HG03095 (cell line): ENCODE measurements at regions not wholly inside any gene's neighbourhood (a gene's known extent, or its start where the extent isn't known, plus 50 kb on each side); places are given as distances from the start of the nearest gene placed in this dataset.

ENCODE experiments used
- ATAC-seq: cut with Tn5 transposase; IDR thresholded peaks from one replicate; pipeline ENCODE4 v1.9.1; 2021; ENCODE audit warnings: moderate library complexity; ENCODE audit not compliant: unreplicated experiment

DNA sequence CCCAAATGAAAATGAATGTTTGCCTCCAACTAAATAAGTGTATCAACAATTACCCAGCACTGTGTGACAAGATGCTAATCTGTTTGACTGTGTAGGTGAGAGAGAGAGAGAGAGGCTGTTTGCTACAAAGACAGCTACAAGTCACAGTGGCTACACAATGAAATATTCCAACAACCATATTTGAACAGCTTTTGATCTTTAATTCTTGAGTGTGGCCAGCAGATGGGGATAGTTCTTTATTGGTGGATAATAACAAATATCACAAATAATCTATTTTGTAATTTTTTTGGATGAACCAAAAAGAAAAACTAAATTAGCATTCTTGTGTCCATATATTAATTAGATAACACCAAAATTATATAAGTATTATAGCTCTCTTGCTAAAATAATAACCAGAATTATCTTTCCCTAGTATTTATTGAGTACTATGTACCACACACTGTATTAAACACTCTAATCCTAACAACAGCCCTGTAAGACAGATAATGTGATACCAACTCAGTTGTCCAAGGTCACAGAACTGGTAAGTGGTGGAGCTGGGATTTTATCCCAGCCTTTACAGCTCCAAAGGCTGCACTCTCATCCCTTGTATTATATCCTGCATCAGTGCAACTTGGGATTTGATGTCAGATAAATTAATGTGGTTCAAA, 61.9 kb upstream of the C3orf80 start:
- ATAC-seq: no peak

DNA sequence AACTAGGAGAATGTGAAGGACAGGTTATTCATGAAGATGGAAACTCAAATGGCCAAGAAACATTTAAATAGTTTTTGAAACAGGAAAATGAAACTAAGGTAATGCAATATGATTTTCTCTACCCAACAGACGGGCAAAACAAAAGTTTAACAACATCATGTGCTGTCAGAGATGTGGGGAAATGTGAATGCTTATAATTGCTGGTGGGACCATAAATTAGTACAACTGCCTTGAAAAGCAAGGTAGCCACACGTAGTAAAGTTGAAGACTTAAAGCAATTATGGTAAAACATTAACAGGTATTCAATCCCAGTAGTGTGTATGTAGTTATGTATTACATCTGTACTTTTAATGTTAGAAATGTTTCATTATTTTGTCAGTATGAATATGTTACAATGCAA, 57.0 kb upstream of the C3orf80 start:
- ATAC-seq: no peak

DNA sequence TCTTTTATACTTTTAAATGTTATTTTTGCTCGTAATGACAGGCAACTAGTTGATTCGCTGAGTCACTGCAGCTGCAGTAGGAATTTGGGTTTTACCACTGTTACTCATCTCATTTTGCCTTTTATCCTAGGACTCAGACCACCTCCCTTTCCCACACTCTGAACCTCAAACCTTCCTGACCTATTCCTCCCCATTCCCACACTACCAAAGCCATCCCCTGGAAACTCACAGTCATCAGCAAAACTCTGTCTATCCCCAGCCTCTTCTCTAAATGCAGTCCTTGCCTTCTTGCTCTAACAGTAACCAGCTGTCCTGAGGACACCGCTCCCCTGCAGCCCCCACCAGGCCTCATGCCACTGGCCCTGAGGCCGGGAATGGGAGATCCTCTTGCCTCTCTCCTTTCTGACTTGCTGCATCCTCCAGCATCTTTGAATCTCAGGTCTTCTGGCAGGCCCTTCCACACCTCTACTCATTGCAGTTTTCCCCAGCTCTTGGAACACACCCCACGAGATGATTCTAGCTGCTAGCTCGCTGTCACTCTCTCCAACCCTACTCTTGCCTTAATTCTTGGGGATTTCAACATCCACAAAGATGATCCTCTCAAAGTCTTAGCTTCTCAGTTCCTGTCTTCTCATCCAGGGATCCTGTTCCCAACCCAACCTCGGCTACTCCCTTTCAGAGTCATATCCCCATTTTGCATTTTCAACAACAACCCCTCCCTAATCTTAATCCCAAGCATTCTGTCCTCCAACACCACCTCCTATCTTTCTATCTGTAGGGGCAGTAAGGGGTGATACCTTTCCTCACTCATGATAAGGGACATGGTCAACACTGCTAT, 55.9 kb upstream of the C3orf80 start:
- no peak for ATAC-seq

DNA sequence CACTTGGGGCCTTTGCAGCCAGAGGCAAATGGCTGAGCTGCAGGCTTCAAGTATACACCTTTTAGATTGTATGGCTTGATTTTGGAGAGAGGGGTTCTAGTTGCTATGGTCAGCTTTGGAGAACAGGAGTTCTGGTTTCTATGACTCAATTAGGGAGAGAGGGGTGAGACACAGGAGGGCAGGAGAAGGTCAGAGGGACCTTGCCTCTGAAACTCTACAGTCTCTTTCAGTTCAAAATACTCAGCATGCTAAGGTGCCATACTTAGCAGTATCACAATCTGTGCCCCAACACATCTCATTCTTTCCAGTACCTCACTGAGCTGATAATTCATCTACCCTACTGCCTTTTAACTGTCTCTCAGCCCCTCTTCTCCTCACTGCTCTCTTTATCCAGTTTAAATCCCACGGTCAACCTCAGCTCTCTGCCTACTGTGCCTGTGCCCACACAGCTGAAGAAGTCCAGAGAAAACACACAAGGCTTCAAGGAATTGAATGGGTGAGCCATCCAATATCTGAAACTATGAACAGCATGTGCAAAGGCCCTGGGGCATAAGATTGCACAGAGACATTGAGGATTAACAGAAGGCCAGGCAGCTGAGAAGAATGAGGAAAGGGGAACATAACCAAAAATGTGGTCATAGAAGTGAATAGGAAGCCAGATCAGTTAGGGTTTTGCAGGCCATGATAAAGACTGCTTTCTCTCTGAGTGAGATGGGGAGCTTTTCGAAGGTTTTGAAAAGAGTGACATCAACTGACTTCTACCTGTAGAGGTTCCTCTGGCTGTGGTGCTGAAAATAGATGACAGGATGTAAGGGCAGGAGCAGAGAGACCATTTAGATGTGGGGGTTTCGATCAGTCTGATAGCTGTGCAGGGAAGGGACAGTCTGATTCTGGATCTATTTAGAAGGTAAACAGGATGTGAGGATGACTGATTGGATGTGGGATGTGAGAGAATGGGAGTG, 54.5 kb upstream of the C3orf80 start:
- no peak for ATAC-seq

DNA sequence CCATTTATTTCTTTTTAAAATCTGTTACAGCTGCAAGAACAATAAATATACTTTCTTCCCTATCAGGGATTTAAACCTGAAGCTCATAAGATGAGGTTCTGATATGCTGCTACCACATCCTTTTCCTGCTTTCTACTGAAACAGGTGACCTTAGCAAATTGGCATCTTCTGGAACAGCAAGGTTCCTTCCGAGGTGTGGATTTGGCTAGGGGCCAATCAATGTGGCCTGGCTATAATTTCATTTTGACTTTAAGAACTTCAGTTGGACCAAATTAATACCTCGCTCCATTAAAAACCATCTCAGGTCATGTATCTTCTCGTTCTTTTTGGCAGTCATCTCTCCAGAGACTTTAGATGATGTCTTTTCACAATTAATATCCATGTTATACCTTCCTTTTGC, 53.4 kb upstream of the C3orf80 start:
- no peak for ATAC-seq

DNA sequence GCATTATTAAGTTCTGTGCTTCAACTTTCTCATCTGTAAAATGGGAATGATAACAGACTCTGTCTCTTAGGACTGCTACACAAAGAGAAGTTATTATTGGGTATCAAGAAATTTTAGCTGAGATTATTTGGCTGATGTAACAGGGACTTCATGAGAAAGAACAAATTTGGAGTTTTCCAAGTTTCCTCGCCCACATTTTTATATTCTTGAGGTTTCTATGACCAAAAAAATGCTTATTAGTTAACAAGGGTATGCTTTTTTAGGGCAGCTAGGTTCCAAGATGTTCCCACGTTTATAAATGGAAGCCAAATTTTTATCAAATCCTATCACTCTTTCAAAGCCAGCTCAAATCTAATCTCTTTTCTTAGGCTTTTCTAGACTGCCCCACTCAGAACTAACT, 50.6 kb upstream of the C3orf80 start:
- ATAC-seq: no peak
